SK-N-SH (cell line): ENCODE measurements at regions not wholly inside any gene's neighbourhood (a gene's known extent, or its start where the extent isn't known, plus 50 kb on each side); places are given as distances from the start of the nearest gene placed in this dataset.

Experiments
- CTCF ChIA-PET: fragments of 300-600, 350-600 bp; formaldehyde crosslinking; extraction: SDS; loops from one replicate; lab custom pipeline; 2021; lab: Yijun Ruan, JAX
- POLR2A ChIA-PET: fragments of 350-600 bp; sonication (Branson Sonifier 250); formaldehyde crosslinking; extraction: SDS; loops from one replicate; lab custom pipeline; 2020; ENCODE audit warnings: antibody characterized with exemption, inconsistent platforms; lab: Yijun Ruan, JAX
- DNase-seq: peaks from one replicate; pipeline ENCODE4 v3.0.0; 2012
- H2AFZ ChIP-seq: fragments of 200-600 bp; sonication (generic); 2 replicates; pipeline ENCODE4 v1.8.1; 2016; ENCODE audit warnings: antibody characterized with exemption, mild to moderate bottlenecking, low read depth
- H3F3A ChIP-seq: fragments of 200-600 bp; sonication (generic); replicated peaks from 2 replicates; pipeline ENCODE3; 2016; ENCODE audit warnings: antibody characterized with exemption, mild to moderate bottlenecking; ENCODE audit not compliant: insufficient read depth
- H3K27ac ChIP-seq, 2 experiments: fragments of 200-500 bp in 1 of 2; fragments of 200-600 bp in 1 of 2; sonication (Bioruptor generic) in 1 of 2; sonication (generic), shearing (Covaris generic) in 1 of 2; 2 replicates each; pipeline versions ENCODE4 v1.5.1 to v1.6.1; 2014 to 2016; ENCODE audit warnings: low read depth in 2 of 2, inconsistent platforms in 1 of 2, low read length in 1 of 2, mild to moderate bottlenecking in 1 of 2, mixed read lengths in 1 of 2
- H3K27me3 ChIP-seq: fragments of 200-600 bp; sonication (generic), shearing (Covaris generic); 2 replicates; pipeline ENCODE4 v1.6.1; 2016; ENCODE audit warnings: mixed run types; ENCODE audit not compliant: insufficient read depth
- H3K36me3 ChIP-seq, 2 experiments: fragments of 200-500 bp in 1 of 2; fragments of 200-600 bp in 1 of 2; sonication (Bioruptor generic) in 1 of 2; sonication (generic) in 1 of 2; replicated peaks in 1 of 2; 2 replicates each; pipeline versions ENCODE3 to v1.5.1; 2014 to 2016; ENCODE audit warnings: low read length in 1 of 2, mild to moderate bottlenecking in 1 of 2; ENCODE audit not compliant: insufficient read depth in 2 of 2, control insufficient read depth in 1 of 2
- H3K4me1 ChIP-seq, 2 experiments: fragments of 200-500 bp in 1 of 2; fragments of 200-600 bp in 1 of 2; sonication (Bioruptor generic) in 1 of 2; sonication (generic), shearing (Covaris generic) in 1 of 2; 2 replicates each; pipeline versions ENCODE4 v1.5.1 to v1.6.1; 2014 to 2016; ENCODE audit warnings: low read depth in 1 of 2, low read length in 1 of 2, mixed run types in 1 of 2; ENCODE audit not compliant: insufficient read depth in 2 of 2, control insufficient read depth in 1 of 2
- H3K4me2 ChIP-seq: fragments of 200-600 bp; sonication (generic), shearing (Covaris generic); 2 replicates; pipeline ENCODE4 v1.6.1; 2017; ENCODE audit warnings: mixed run types
- H3K4me3 ChIP-seq, 2 experiments: fragments of 200-500 bp in 1 of 2; fragments of 200-600 bp in 1 of 2; sonication (Bioruptor generic) in 1 of 2; sonication (generic), shearing (Covaris generic) in 1 of 2; 2 replicates each; pipeline versions ENCODE4 v1.5.1 to v1.8.1; 2014 to 2016; ENCODE audit warnings: low read depth in 2 of 2, inconsistent platforms in 1 of 2, low read length in 1 of 2, mild to moderate bottlenecking in 1 of 2, mixed read lengths in 1 of 2, moderate library complexity in 1 of 2
- H3K79me2 ChIP-seq: fragments of 200-600 bp; sonication (generic); 2 replicates; pipeline ENCODE4 v1.8.1; 2017; ENCODE audit warnings: mild to moderate bottlenecking; ENCODE audit not compliant: insufficient read depth
- H3K9ac ChIP-seq: fragments of 200-600 bp; sonication (generic); 2 replicates; pipeline ENCODE4 v1.6.1; 2017; ENCODE audit warnings: mixed run types
- H3K9me2 ChIP-seq: fragments of 200-600 bp; sonication (generic); 2 replicates; pipeline ENCODE4 v1.6.1; 2017; ENCODE audit warnings: mixed run types
- H3K9me3 ChIP-seq: fragments of 200-600 bp; sonication (generic); 2 replicates; pipeline ENCODE4 v1.6.1; 2017; ENCODE audit warnings: mixed run types, mild to moderate bottlenecking, moderate library complexity
- H4K20me1 ChIP-seq: fragments of 200-600 bp; sonication (generic); 2 replicates; pipeline ENCODE4 v1.6.1; 2017; ENCODE audit warnings: mild to moderate bottlenecking, mixed run types; ENCODE audit not compliant: insufficient read depth
- ELF1 ChIP-seq: IDR thresholded peaks from 2 replicates; pipeline ENCODE4 v1.4.0; 2012
- FOXJ3 ChIP-seq: sonication (generic); formaldehyde crosslinking; IDR thresholded peaks from 2 replicates; pipeline ENCODE4 v1.5.1; 2020; ENCODE audit warnings: mild to moderate bottlenecking, missing genetic modification reagents
- GABPA ChIP-seq: IDR thresholded peaks from 2 replicates; pipeline ENCODE4 v1.4.0; 2012; ENCODE audit warnings: low read depth, mild to moderate bottlenecking
- MXI1 ChIP-seq: IDR thresholded peaks from 2 replicates; pipeline ENCODE4 v1.6.1; 2012; ENCODE audit warnings: mild to moderate bottlenecking, low read depth, low read length, improper control_type of control experiment
- NFIC ChIP-seq: IDR thresholded peaks from 2 replicates; pipeline ENCODE4 v1.4.0; 2012; ENCODE audit warnings: borderline replicate concordance
- RCOR1 ChIP-seq: fragments of 150-350 bp; IDR thresholded peaks from 2 replicates; pipeline ENCODE4 v1.6.1; 2017; ENCODE audit warnings: antibody characterized with exemption, low read length
- REST ChIP-seq: IDR thresholded peaks from 2 replicates; pipeline ENCODE4 v1.6.1; 2012; ENCODE audit warnings: mild to moderate bottlenecking, low read depth, low read length, moderate library complexity
- SIN3A ChIP-seq: IDR thresholded peaks from 2 replicates; pipeline ENCODE4 v1.6.1; 2012; ENCODE audit warnings: low read depth, mild to moderate bottlenecking, low read length, moderate library complexity, borderline replicate concordance
- TEAD4 ChIP-seq: IDR thresholded peaks from 2 replicates; pipeline ENCODE4 v1.4.0; 2012; ENCODE audit warnings: mild to moderate bottlenecking, borderline replicate concordance; ENCODE audit not compliant: insufficient read depth
- USF1 ChIP-seq: IDR thresholded peaks from 2 replicates; pipeline ENCODE4 v1.4.0; 2012; ENCODE audit warnings: low read depth, borderline replicate concordance
- YY1 ChIP-seq: IDR thresholded peaks from 2 replicates; pipeline ENCODE4 v1.4.0; 2012; ENCODE audit warnings: low read depth, mild to moderate bottlenecking
- WGBS: methylation state at CpG from one replicate; pipeline ENCODE4 v1.1.6; 2017; ENCODE audit warnings: low lambda C conversion rate; 5-methylcytosine and 5-hydroxymethylcytosine counted together

GRCh38 chr1:194289569-194290266 is 1103.3 kb upstream of the B3GALT2 start:
- H4K20me1 ChIP-seq = no peaks in the 10 kb centered on the region
- CTCF ChIA-PET = no interaction called here
- 35% methylated on average over 6 of the region's 6 CpGs for WGBS

GRCh38 chr1:194288238-194288637 is 1101.8 kb upstream of the B3GALT2 start:
- DNase-seq = no peak
- Histone ChIP-seq H3K9me2 (no peaks in the 10 kb centered on the region), H3K9me3 (no peaks in the 10 kb centered on the region), H3K79me2 (no peaks in the 10 kb centered on the region), H3K9ac (no peak overlapping the region), H3F3A (no peaks in the 10 kb centered on the region), H4K20me1 (no peaks in the 10 kb centered on the region), H2AFZ (no peak overlapping the region), H3K4me1 (no peaks in the 10 kb centered on the region), H3K27me3 (no peaks in the 10 kb centered on the region), H3K4me3 (no peak overlapping the region), H3K27ac (no peak overlapping the region), H3K4me2 (no peak overlapping the region), H3K36me3 (no peaks in the 10 kb centered on the region)
- TF ChIP-seq REST (no peak), SIN3A (no peak), ELF1 (no peak), USF1 (no peak), NFIC (no peak), RCOR1 (no peak)
- POLR2A ChIA-PET = no interaction called here
- 15% methylated on average over 1 of the region's 1 CpG for WGBS
- CTCF ChIA-PET = no interaction called here

More at GRCh38 chr1:194289569-194290266, 1103.3 kb upstream of the B3GALT2 start:
- H3K27me3 ChIP-seq = no peaks in the 10 kb centered on the region
- no peak overlapping the region for H3K4me2 ChIP-seq
- DNase-seq = no peak
- no peaks in the 10 kb centered on the region for H3K9me2 ChIP-seq
- no peak for TF ChIP-seq FOXJ3
- no peak for TF ChIP-seq YY1
- no peak for TF ChIP-seq TEAD4
- no peak for TF ChIP-seq GABPA
- TF ChIP-seq MXI1 = no peak
- no peak overlapping the region for H2AFZ ChIP-seq
- no peak overlapping the region for H3K4me3 ChIP-seq
- no peak overlapping the region for H3K9ac ChIP-seq
- no peaks in the 10 kb centered on the region; a peak in 1 of 4 replicates for H3K4me1 ChIP-seq
- H3K79me2 ChIP-seq = no peaks in the 10 kb centered on the region
- H3F3A ChIP-seq = no peaks in the 10 kb centered on the region
- H3K9me3 ChIP-seq = no peaks in the 10 kb centered on the region
- POLR2A ChIA-PET = no interaction called here
- H3K27ac ChIP-seq = no peak overlapping the region
- H3K36me3 ChIP-seq = no peaks in the 10 kb centered on the region
